Liver (tissue), 8 donors: ENCODE measurements at regions not wholly inside any gene's neighbourhood (a gene's known extent, or its start where the extent isn't known, plus 50 kb on each side); places are given as distances from the start of the nearest gene placed in this dataset.

Source experiments
- DNase-seq: peaks from one replicate; pipeline ENCODE4 v3.0.0-alpha.2; 2017; ENCODE audit warnings: low spot score
- H3K27ac ChIP-seq, 2 donors: one replicate each; pipeline ENCODE4 v1.7.0; 2013; ENCODE audit warnings: inconsistent platforms in 2 of 2, low read length in 2 of 2, control low read depth in 1 of 2, low read depth in 1 of 2, mild to moderate bottlenecking in 1 of 2
- H3K27me3 ChIP-seq, 4 donors: one replicate each; pipeline versions ENCODE4 v1.6.1 to v1.7.0; 2013; ENCODE audit warnings: low read length in 3 of 4, inconsistent platforms in 1 of 4, mild to moderate bottlenecking in 1 of 4, moderate library complexity in 1 of 4; ENCODE audit not compliant: control insufficient read depth in 4 of 4, insufficient read depth in 4 of 4
- H3K36me3 ChIP-seq, 4 donors: one replicate each; pipeline versions ENCODE4 v1.6.1 to v1.7.0; 2013; ENCODE audit warnings: low read length in 3 of 4, mild to moderate bottlenecking in 3 of 4, low read depth in 1 of 4, moderate library complexity in 1 of 4; ENCODE audit not compliant: control insufficient read depth in 4 of 4, insufficient read depth in 3 of 4
- H3K4me1 ChIP-seq, 4 donors: one replicate each; pipeline versions ENCODE4 v1.6.1 to v1.7.0; 2013; ENCODE audit warnings: low read length in 3 of 4, mild to moderate bottlenecking in 3 of 4, moderate library complexity in 1 of 4; ENCODE audit not compliant: control insufficient read depth in 4 of 4, insufficient read depth in 4 of 4
- H3K4me3 ChIP-seq, 3 donors: one replicate each; pipeline versions ENCODE4 v1.6.1 to v1.7.0; 2013; ENCODE audit warnings: low read length in 3 of 3, control low read depth in 1 of 3, low read depth in 1 of 3, mild to moderate bottlenecking in 1 of 3
- H3K9ac ChIP-seq, 2 donors: one replicate each; pipeline ENCODE4 v1.7.0; 2013; ENCODE audit warnings: low read length in 2 of 2, mild to moderate bottlenecking in 2 of 2, moderate library complexity in 2 of 2, control low read depth in 1 of 2, low read depth in 1 of 2
- H3K9me3 ChIP-seq, 4 donors: one replicate each; pipeline versions ENCODE4 v1.6.1 to v1.7.0; 2013; ENCODE audit warnings: low read length in 3 of 4; ENCODE audit not compliant: control insufficient read depth in 4 of 4
- FOXA1 ChIP-seq: IDR thresholded peaks from 2 replicates; pipeline ENCODE4 v1.6.1; 2016; ENCODE audit warnings: antibody characterized with exemption
- FOXA2 ChIP-seq: IDR thresholded peaks from 2 replicates; pipeline ENCODE4 v1.6.1; 2016; ENCODE audit warnings: antibody characterized with exemption
- GABPA ChIP-seq, 2 donors: IDR thresholded peaks in 1 of 2; conservative IDR thresholded peaks in 1 of 2; 2 replicates each; pipeline ENCODE4 v1.6.1; 2016; ENCODE audit warnings: antibody characterized with exemption in 2 of 2, mild to moderate bottlenecking in 1 of 2, moderate library complexity in 1 of 2
- HNF4A ChIP-seq, 2 donors: conservative IDR thresholded peaks; 2 replicates each; pipeline ENCODE4 v1.6.1; 2016; ENCODE audit warnings: antibody characterized with exemption in 2 of 2, mild to moderate bottlenecking in 2 of 2
- HNF4G ChIP-seq: IDR thresholded peaks from 2 replicates; pipeline ENCODE4 v1.6.1; 2016; ENCODE audit warnings: antibody characterized with exemption
- JUND ChIP-seq, 2 donors: IDR thresholded peaks; 2 replicates each; pipeline ENCODE4 v1.6.1; 2016; ENCODE audit warnings: antibody characterized with exemption in 2 of 2
- RXRA ChIP-seq, 2 donors: IDR thresholded peaks; 2 replicates each; pipeline ENCODE4 v1.6.1; 2017 to 2018; ENCODE audit warnings: antibody characterized with exemption in 2 of 2, mild to moderate bottlenecking in 1 of 2
- SP1 ChIP-seq: IDR thresholded peaks from 2 replicates; pipeline ENCODE4 v1.6.1; 2018; ENCODE audit warnings: antibody characterized with exemption, mild to moderate bottlenecking
- TAF1 ChIP-seq: conservative IDR thresholded peaks from 2 replicates; pipeline ENCODE4 v1.6.1; 2016; ENCODE audit warnings: antibody characterized with exemption, mild to moderate bottlenecking
- YY1 ChIP-seq: IDR thresholded peaks from 2 replicates; pipeline ENCODE4 v1.6.1; 2016; ENCODE audit warnings: antibody characterized with exemption, mild to moderate bottlenecking
- WGBS: extraction: QIAGEN DNeasy Blood & Tissue Kit; methylation state at CpG from one replicate; pipeline ENCODE4 v1.1.7; 2013; 5-methylcytosine and 5-hydroxymethylcytosine counted together
- TF ChIP-seq, protein P1 (sequence below): fragments of 150-350 bp; IDR thresholded peaks from 2 replicates; pipeline ENCODE4 v1.5.1; 2017; ENCODE audit warnings: improper control_type of control experiment, low read depth, low read length; ENCODE audit not compliant: missing input control
- TF ChIP-seq, protein P2 (sequence below): IDR thresholded peaks from 2 replicates; pipeline ENCODE4 v1.6.1; 2016; ENCODE audit warnings: antibody characterized with exemption
- TF ChIP-seq, protein P3 (sequence below): IDR thresholded peaks from 2 replicates; pipeline ENCODE4 v1.6.1; 2016; ENCODE audit warnings: antibody characterized with exemption
- TF ChIP-seq, protein P4 (sequence below): IDR thresholded peaks from 2 replicates; pipeline ENCODE4 v1.6.1; 2016; ENCODE audit warnings: antibody characterized with exemption
- donor health status: healthy.
- donor health status: healthy.
- donor health status: healthy.
- donor health status: healthy.
- donor health status: healthy.

DNA sequence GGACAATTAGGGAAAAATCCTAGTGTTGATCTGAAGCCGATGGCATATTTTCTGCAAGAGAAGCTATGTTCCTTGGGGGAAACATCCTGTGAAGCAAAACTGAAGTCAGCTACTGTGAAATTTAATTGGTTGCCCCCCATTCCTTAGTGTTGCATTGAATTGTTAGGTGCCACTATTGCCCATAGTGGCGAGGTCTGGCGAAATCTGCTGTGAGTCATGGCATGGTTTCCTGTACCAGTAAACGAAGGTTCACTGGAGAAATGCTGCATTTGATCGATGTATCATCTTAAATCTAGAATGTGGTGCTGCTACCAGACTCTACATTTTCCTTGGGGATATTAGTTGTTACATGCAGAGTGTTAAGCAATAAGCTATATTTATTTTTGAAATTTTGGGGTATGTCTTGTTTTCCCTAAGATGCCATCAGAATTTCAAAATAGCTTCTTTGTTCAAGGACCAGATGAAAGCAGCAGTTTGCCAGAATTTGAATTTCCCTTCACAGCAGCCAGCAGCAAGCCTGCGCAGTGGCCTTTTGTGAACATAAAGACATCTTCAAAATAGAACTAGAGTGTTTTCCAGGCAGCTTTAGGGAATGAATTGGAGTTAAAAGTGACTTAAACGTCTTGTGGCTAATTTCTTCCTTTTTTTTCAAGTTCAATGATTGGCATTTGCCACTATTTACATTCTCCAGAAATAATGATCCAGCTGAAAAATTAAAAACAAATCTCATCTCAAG, 348.6 kb upstream of the COBL start (continued):
- TF ChIP-seq RXRA (IDR thresholded peaks at IDR 0.05), result no peak
- TF ChIP-seq, protein P1, sequence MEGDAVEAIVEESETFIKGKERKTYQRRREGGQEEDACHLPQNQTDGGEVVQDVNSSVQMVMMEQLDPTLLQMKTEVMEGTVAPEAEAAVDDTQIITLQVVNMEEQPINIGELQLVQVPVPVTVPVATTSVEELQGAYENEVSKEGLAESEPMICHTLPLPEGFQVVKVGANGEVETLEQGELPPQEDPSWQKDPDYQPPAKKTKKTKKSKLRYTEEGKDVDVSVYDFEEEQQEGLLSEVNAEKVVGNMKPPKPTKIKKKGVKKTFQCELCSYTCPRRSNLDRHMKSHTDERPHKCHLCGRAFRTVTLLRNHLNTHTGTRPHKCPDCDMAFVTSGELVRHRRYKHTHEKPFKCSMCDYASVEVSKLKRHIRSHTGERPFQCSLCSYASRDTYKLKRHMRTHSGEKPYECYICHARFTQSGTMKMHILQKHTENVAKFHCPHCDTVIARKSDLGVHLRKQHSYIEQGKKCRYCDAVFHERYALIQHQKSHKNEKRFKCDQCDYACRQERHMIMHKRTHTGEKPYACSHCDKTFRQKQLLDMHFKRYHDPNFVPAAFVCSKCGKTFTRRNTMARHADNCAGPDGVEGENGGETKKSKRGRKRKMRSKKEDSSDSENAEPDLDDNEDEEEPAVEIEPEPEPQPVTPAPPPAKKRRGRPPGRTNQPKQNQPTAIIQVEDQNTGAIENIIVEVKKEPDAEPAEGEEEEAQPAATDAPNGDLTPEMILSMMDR, result no peak
- TF ChIP-seq YY1, result no peak
- no peak for TF ChIP-seq FOXA1
- no peak for TF ChIP-seq SP1

DNA sequence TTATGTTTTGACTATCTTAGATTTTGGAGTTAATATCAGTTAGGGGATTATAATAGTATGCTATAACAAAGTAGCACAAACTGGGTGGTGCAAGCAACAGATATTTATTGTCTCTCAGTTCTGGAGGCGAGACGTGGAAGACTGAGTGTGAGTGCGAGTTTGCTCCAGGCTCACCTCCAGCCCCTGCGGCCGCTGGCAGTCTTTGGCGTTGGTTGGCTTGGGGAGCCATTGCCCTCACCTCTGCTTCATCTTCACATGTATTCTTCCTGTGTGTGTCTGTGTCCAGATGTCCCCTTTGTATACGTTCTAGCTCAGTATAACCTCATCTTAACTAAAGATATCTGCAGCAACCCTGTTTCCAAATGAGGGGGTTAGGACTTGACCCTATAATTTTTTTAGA, 343.9 kb upstream of the COBL start:
- no peaks in the 10 kb centered on the region for H3K36me3 ChIP-seq
- 85% methylated on average over 7 of the region's 7 CpGs for WGBS
- no peaks in the 10 kb centered on the region for H3K27me3 ChIP-seq
- H3K9me3 ChIP-seq, result no peaks in the 10 kb centered on the region
- no peak for TF ChIP-seq HNF4G
- TF ChIP-seq RXRA (IDR thresholded peaks at IDR 0.05), result no peak
- no peak for TF ChIP-seq FOXA2
- TF ChIP-seq, protein P2, sequence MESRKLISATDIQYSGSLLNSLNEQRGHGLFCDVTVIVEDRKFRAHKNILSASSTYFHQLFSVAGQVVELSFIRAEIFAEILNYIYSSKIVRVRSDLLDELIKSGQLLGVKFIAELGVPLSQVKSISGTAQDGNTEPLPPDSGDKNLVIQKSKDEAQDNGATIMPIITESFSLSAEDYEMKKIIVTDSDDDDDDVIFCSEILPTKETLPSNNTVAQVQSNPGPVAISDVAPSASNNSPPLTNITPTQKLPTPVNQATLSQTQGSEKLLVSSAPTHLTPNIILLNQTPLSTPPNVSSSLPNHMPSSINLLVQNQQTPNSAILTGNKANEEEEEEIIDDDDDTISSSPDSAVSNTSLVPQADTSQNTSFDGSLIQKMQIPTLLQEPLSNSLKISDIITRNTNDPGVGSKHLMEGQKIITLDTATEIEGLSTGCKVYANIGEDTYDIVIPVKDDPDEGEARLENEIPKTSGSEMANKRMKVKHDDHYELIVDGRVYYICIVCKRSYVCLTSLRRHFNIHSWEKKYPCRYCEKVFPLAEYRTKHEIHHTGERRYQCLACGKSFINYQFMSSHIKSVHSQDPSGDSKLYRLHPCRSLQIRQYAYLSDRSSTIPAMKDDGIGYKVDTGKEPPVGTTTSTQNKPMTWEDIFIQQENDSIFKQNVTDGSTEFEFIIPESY, result no peak
- TF ChIP-seq, protein P3, sequence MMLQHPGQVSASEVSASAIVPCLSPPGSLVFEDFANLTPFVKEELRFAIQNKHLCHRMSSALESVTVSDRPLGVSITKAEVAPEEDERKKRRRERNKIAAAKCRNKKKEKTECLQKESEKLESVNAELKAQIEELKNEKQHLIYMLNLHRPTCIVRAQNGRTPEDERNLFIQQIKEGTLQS, result no peak
- TF ChIP-seq YY1, result no peak
- TF ChIP-seq SP1, result no peak
- no peak for TF ChIP-seq HNF4A (conservative IDR thresholded peaks at IDR 0.05)
- TF ChIP-seq GABPA (IDR thresholded peaks at IDR 0.05 in 1 of 2, conservative IDR thresholded peaks at IDR 0.05 in 1 of 2), result no peak
- no peak for TF ChIP-seq TAF1
- no peak for TF ChIP-seq JUND (IDR thresholded peaks at IDR 0.05)
- TF ChIP-seq, protein P1, result no peak
- TF ChIP-seq, protein P4, sequence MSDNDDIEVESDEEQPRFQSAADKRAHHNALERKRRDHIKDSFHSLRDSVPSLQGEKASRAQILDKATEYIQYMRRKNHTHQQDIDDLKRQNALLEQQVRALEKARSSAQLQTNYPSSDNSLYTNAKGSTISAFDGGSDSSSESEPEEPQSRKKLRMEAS, result no peak
- H3K27ac ChIP-seq, result no peak overlapping the region
- H3K9ac ChIP-seq, result no peak overlapping the region
- DNase-seq, result no peak
- no peak overlapping the region for H3K4me3 ChIP-seq
- H3K4me1 ChIP-seq, result no peaks in the 10 kb centered on the region

DNA sequence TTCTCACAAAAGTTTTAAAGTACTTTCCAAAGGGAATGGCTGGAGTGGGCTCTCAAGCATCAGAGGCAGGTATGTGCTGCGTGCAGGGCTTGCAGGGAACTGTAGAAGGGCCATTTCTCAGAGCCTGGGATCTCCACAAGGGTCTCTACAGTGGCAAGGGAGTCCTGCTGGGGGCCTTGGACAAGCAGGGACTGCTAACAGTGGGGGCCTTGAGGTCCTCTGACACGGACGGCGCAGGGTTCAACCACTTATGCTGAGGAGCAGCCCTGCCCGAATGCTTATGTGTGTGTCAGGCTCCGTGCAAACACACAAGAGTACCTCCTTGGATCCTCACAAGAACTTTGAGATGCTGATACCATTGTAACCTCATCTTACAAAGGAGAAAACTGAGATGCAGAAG, 342.1 kb upstream of the COBL start:
- no peak overlapping the region for H3K4me3 ChIP-seq
- no peaks in the 10 kb centered on the region for H3K27me3 ChIP-seq
- no peak for TF ChIP-seq YY1
- TF ChIP-seq, protein P4, result no peak
- no peak overlapping the region for H3K9ac ChIP-seq
- H3K9me3 ChIP-seq, result no peaks in the 10 kb centered on the region
- H3K27ac ChIP-seq, result no peak overlapping the region
- no peak for DNase-seq
- H3K36me3 ChIP-seq, result no peaks in the 10 kb centered on the region
- 82% methylated on average over 6 of the region's 6 CpGs for WGBS
- H3K4me1 ChIP-seq, result no peaks in the 10 kb centered on the region
